Activated CD8-positive, alpha-beta T cell treated with anti-CD3 and anti-CD28 coated beads for 36 hours (primary cell): ENCODE measurements at regions not wholly inside any gene's neighbourhood (a gene's known extent, or its start where the extent isn't known, plus 50 kb on each side); places are given as distances from the start of the nearest gene placed in this dataset.

Experiments
- ATAC-seq: fragments of 200-7000 bp; cut with Tn5 transposase; one replicate; pipeline ENCODE4 v1.10.0; 2021; ENCODE audit warnings: mild to moderate bottlenecking, moderate library complexity
- CTCF ChIA-PET: fragments of 350-600 bp; sonication (Branson Sonifier 250); formaldehyde crosslinking; loops from one replicate; lab custom pipeline; 2021; ENCODE audit warnings: antibody characterized with exemption; lab: Charles Lee
- POLR2A ChIA-PET: fragments of 350-600 bp; sonication (Branson Sonifier 250); formaldehyde crosslinking; loops from one replicate; lab custom pipeline; 2021; ENCODE audit warnings: antibody characterized with exemption; lab: Charles Lee
- DNase-seq: peaks from one replicate; pipeline ENCODE4 v3.0.0-alpha.2; 2020
- H3K27ac Mint-ChIP-seq: one replicate; pipeline ENCODE4 v1.8.0; 2021; ENCODE audit warnings: mild to moderate bottlenecking, mixed read lengths
- H3K27me3 Mint-ChIP-seq: one replicate; pipeline ENCODE4 v1.8.0; 2021; ENCODE audit warnings: mixed read lengths
- H3K36me3 Mint-ChIP-seq: one replicate; pipeline ENCODE4 v1.8.0; 2021; ENCODE audit warnings: low read depth, mixed read lengths
- H3K4me1 Mint-ChIP-seq: one replicate; pipeline ENCODE4 v1.8.0; 2021; ENCODE audit warnings: low read depth, mixed read lengths
- H3K4me3 Mint-ChIP-seq: one replicate; pipeline ENCODE4 v1.8.0; 2021; ENCODE audit warnings: mild to moderate bottlenecking, moderate library complexity, mixed read lengths
- H3K9me3 Mint-ChIP-seq: one replicate; pipeline ENCODE4 v1.8.0; 2021; ENCODE audit warnings: mixed read lengths
- CTCF ChIP-seq: fragments of 200-600 bp; IDR thresholded peaks from one replicate; pipeline ENCODE4 v1.8.0; 2022; ENCODE audit warnings: antibody characterized with exemption, mild to moderate bottlenecking
- intact Hi-C: fragments of 100-400 bp; cut with micrococcal nuclease; formaldehyde crosslinking; loops from one replicate; pipeline ENCODE4 v1.10.0; 2022

- ChIA-PET CTCF (interaction anchor here (1.1 kb wide), 1 partner anchor 10 kb away, joined by 3 read pairs; no protein-coding TSS in a partner anchor), POLR2A (no interaction called here)
- no peaks in the 10 kb centered on the region for H3K36me3 Mint-ChIP-seq
- H3K4me1 Mint-ChIP-seq: no peaks in the 10 kb centered on the region
- ATAC-seq (no peak), DNase-seq (no peak)
- peaks cover 6% of the 10 kb centered on the region for H3K9me3 Mint-ChIP-seq
- TF ChIP-seq CTCF: no peak
- H3K27me3 Mint-ChIP-seq: no peaks in the 10 kb centered on the region
- intact Hi-C loops: no loop called here
- H3K4me3 Mint-ChIP-seq: no peak overlapping the region
- H3K27ac Mint-ChIP-seq: no peak overlapping the region
Measured at GRCh38 chr18:28916456-28916855, 739.5 kb upstream of the CDH2 start.

- ChIA-PET POLR2A (no interaction called here), CTCF (interaction anchor here (0.8 kb wide), 1 partner anchor 11 kb away, joined by 3 read pairs; no protein-coding TSS in a partner anchor)
- no peak for TF ChIP-seq CTCF
- Mint-ChIP-seq H3K9me3 (peaks cover 3% of the 10 kb centered on the region), H3K4me3 (no peak overlapping the region), H3K27ac (no peak overlapping the region), H3K36me3 (no peaks in the 10 kb centered on the region), H3K4me1 (no peaks in the 10 kb centered on the region), H3K27me3 (no peaks in the 10 kb centered on the region)
- ATAC-seq (no peak), DNase-seq (no peak)
- intact Hi-C loops: no loop called here
Measured at GRCh38 chr18:28905509-28905908, 728.6 kb upstream of the CDH2 start.

GRCh38 chr18:28904789-28905364 lies 727.9 kb upstream of the CDH2 start:
- no peak for TF ChIP-seq CTCF
- no peaks in the 10 kb centered on the region for H3K27me3 Mint-ChIP-seq
- no peak for DNase-seq
- H3K27ac Mint-ChIP-seq: no peak overlapping the region
- H3K36me3 Mint-ChIP-seq: no peaks in the 10 kb centered on the region
- intact Hi-C loops: no loop called here
- ATAC-seq: no peak
- CTCF ChIA-PET: no interaction called here
- POLR2A ChIA-PET: no interaction called here
- H3K4me3 Mint-ChIP-seq: no peak overlapping the region
- H3K9me3 Mint-ChIP-seq: peaks cover 3% of the 10 kb centered on the region
- H3K4me1 Mint-ChIP-seq: no peaks in the 10 kb centered on the region

- ChIA-PET POLR2A (no interaction called here), CTCF (no interaction called here)
- Mint-ChIP-seq H3K27ac (no peak overlapping the region), H3K36me3 (no peaks in the 10 kb centered on the region), H3K4me3 (no peak overlapping the region), H3K27me3 (no peaks in the 10 kb centered on the region), H3K9me3 (peaks cover 6% of the 10 kb centered on the region), H3K4me1 (no peaks in the 10 kb centered on the region)
- ATAC-seq (no peak), DNase-seq (no peak)
- intact Hi-C loops: no loop called here
- no peak for TF ChIP-seq CTCF
Measured at GRCh38 chr18:28903306-28903705, 726.4 kb upstream of the CDH2 start.

- H3K4me3 Mint-ChIP-seq: no peak overlapping the region
- no peaks in the 10 kb centered on the region for H3K27me3 Mint-ChIP-seq
- intact Hi-C loops: no loop called here
- ChIA-PET CTCF (no interaction called here), POLR2A (no interaction called here)
- TF ChIP-seq CTCF: no peak
- peaks cover 1% of the 10 kb centered on the region for H3K9me3 Mint-ChIP-seq
- H3K27ac Mint-ChIP-seq: no peak overlapping the region
- no peak for DNase-seq
- no peaks in the 10 kb centered on the region for H3K4me1 Mint-ChIP-seq
- H3K36me3 Mint-ChIP-seq: no peaks in the 10 kb centered on the region
- ATAC-seq: no peak
Measured at GRCh38 chr18:28890791-28891190, 713.9 kb upstream of the CDH2 start.
